Suprapubic skin (tissue), 2 donors: ENCODE measurements at regions not wholly inside any gene's neighbourhood (a gene's known extent, or its start where the extent isn't known, plus 50 kb on each side); places are given as distances from the start of the nearest gene placed in this dataset.

Experiments
- EP300 ChIP-seq: sonication (generic); formaldehyde crosslinking; IDR thresholded peaks from one replicate; pipeline ENCODE4 v1.6.1; 2017; ENCODE audit warnings: antibody characterized with exemption
- POLR2A ChIP-seq, 2 donors: fragments of 450-650 bp; IDR thresholded peaks; one replicate each; pipeline ENCODE4 v1.6.1; 2017; ENCODE audit warnings: antibody characterized with exemption in 2 of 2, mild to moderate bottlenecking in 2 of 2, moderate library complexity in 2 of 2

GRCh38 chr4:33091961-33092360 is 2371.8 kb downstream of the PCDH7 start:
- TF ChIP-seq EP300 (no peak), POLR2A (IDR thresholded peaks at IDR 0.05) (no peak)
